ENCODE measurements at regions not wholly inside any gene's neighbourhood (a gene's known extent, or its start where the extent isn't known, plus 50 kb on each side); places are given as distances from the start of the nearest gene placed in this dataset.
A peak's percentile ranks its signal among the peaks of the same experiment; 100 is the strongest.

DNA sequence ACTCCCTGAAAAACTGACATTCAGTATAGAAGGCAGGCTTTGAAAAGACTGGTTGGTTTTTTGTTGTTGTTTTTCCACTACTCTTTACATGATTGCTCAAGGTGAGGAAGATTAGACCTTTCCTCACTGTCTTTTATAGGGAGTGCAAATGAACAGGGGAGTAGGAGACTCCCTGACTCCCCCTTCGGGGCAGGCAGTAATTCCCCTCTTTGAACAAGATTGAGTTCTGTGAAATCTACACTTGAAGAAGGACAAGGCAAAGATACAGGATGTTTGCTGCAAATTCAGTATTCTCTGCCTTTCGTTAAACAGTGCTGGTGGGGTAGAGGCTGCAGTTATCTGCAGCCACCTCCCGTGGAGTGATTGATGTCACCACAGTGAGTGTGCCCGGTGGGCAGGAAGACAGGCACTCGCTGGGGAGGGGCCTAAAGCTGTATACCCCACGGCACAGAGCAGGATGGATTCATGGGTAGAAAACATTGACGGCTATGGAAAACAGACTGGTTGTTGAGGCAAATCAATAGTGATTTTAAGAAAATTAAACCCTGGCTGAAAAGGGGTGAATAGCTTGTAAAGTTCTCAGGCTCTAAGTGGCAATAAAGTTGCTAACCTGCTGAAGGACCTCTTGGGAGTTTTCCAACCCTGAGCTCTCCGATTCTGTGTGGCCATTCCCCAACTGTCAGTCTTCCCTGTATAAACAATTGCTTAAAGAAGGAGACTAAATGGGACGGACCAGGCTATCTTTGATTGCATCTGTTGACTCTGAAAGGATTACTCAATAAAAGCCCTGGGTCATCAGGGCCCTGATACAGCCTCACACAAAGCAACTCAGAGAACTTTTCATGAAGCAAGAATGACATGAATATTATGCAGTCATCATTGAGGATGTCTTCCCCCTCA lies 308.3 kb downstream of the TBC1D4 start:
- no peaks in the 10 kb centered on the region for H3K9me3 ChIP-seq (ENCODE audit: low read depth)
- no peak overlapping the region for H3K4me3 Mint-ChIP-seq
- H4K20me1 ChIP-seq (ENCODE audit: low read depth), result no peaks in the 10 kb centered on the region
- TF ChIP-seq EZH2phosphoT487 (IDR thresholded peaks at IDR 0.05) (no peak), EZH2 (IDR thresholded peaks at IDR 0.05) (no peak)
- TF ChIP-seq, protein P1, sequence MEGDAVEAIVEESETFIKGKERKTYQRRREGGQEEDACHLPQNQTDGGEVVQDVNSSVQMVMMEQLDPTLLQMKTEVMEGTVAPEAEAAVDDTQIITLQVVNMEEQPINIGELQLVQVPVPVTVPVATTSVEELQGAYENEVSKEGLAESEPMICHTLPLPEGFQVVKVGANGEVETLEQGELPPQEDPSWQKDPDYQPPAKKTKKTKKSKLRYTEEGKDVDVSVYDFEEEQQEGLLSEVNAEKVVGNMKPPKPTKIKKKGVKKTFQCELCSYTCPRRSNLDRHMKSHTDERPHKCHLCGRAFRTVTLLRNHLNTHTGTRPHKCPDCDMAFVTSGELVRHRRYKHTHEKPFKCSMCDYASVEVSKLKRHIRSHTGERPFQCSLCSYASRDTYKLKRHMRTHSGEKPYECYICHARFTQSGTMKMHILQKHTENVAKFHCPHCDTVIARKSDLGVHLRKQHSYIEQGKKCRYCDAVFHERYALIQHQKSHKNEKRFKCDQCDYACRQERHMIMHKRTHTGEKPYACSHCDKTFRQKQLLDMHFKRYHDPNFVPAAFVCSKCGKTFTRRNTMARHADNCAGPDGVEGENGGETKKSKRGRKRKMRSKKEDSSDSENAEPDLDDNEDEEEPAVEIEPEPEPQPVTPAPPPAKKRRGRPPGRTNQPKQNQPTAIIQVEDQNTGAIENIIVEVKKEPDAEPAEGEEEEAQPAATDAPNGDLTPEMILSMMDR (IDR thresholded peaks at IDR 0.05), result no peak
- H3K36me3 ChIP-seq, result no peaks in the 10 kb centered on the region
- no peak overlapping the region for H2AFZ ChIP-seq (replicated peaks)
- peaks cover 8% of the 10 kb centered on the region for H3K36me3 Mint-ChIP-seq
- H3K4me1 ChIP-seq, result no peaks in the 10 kb centered on the region
- H3F3A ChIP-seq (ENCODE audit: low read depth), result no peaks in the 10 kb centered on the region
- no peak overlapping the region for H3K27ac ChIP-seq
- no peak for DNase-seq (ENCODE audit: low spot score)
- no peak overlapping the region for H3K4me3 ChIP-seq
- H3K9ac ChIP-seq, result no peak overlapping the region
- peak overlapping the region; percentile 27 for H3K27ac Mint-ChIP-seq
- peaks cover 23% of the 10 kb centered on the region for H3K4me1 Mint-ChIP-seq
- no peak overlapping the region for H3K4me2 ChIP-seq
- H3K79me2 ChIP-seq (ENCODE audit: low read depth), result no peaks in the 10 kb centered on the region
- peaks cover 37% of the 10 kb centered on the region for H3K9me3 Mint-ChIP-seq
- H3K27me3 ChIP-seq, result no peaks in the 10 kb centered on the region
- H3K27me3 Mint-ChIP-seq (ENCODE audit: insufficient read depth, low read depth), result no peaks in the 10 kb centered on the region

DNA sequence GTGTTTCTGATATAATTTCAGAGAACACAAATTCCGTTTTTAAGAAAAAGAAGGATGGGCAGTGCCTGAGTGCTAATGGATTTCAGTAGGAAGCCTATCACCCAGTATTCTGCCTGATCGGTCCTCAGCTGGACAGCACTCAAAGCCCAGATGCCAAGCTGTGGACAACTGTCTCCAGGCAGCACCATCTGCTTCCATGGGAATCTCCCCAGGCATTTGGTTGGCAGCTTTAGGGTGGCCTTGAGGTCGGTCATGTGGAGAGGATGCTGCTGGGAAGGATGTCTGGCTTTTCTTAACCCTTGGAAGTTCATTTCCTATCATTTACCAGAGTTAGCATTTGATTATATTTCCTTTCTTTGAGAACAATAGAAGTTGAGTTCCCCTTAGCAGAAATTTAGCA lies 311.7 kb downstream of the TBC1D4 start:
- Histone ChIP-seq H3F3A (ENCODE audit: low read depth) (no peaks in the 10 kb centered on the region), H2AFZ (replicated peaks) (no peak overlapping the region), H3K9ac (no peak overlapping the region), H3K4me2 (no peak overlapping the region), H3K4me3 (no peak overlapping the region), H3K79me2 (ENCODE audit: low read depth) (no peaks in the 10 kb centered on the region), H4K20me1 (ENCODE audit: low read depth) (no peaks in the 10 kb centered on the region), H3K27me3 (no peaks in the 10 kb centered on the region), H3K36me3 (no peaks in the 10 kb centered on the region), H3K4me1 (no peaks in the 10 kb centered on the region), H3K27ac (no peak overlapping the region), H3K9me3 (ENCODE audit: low read depth) (no peaks in the 10 kb centered on the region)
- DNase-seq (ENCODE audit: low spot score), result no peak
- H3K36me3 Mint-ChIP-seq, result peaks cover 16% of the 10 kb centered on the region
- no peaks in the 10 kb centered on the region for H3K27me3 Mint-ChIP-seq (ENCODE audit: insufficient read depth, low read depth)
- peak overlapping the region; percentile 57 for H3K27ac Mint-ChIP-seq
- H3K4me3 Mint-ChIP-seq, result no peak overlapping the region
- H3K9me3 Mint-ChIP-seq, result peaks cover 38% of the 10 kb centered on the region
- TF ChIP-seq EZH2phosphoT487 (IDR thresholded peaks at IDR 0.05) (no peak), EZH2 (IDR thresholded peaks at IDR 0.05) (no peak)
- TF ChIP-seq, protein P1 (IDR thresholded peaks at IDR 0.05), result no peak
- H3K4me1 Mint-ChIP-seq, result peaks cover 28% of the 10 kb centered on the region

GRCh38 chr13:75165543-75166230 lies 316.3 kb downstream of the TBC1D4 start:
- Histone ChIP-seq H3K79me2 (ENCODE audit: low read depth) (no peaks in the 10 kb centered on the region), H3K4me1 (peaks cover 23% of the 10 kb centered on the region), H3K9me3 (ENCODE audit: low read depth) (no peaks in the 10 kb centered on the region), H3K27me3 (no peaks in the 10 kb centered on the region), H3F3A (ENCODE audit: low read depth) (no peaks in the 10 kb centered on the region), H3K27ac (no peak overlapping the region), H3K4me2 (no peak overlapping the region), H3K36me3 (no peaks in the 10 kb centered on the region), H2AFZ (replicated peaks) (no peak overlapping the region), H4K20me1 (ENCODE audit: low read depth) (no peaks in the 10 kb centered on the region), H3K4me3 (no peak overlapping the region), H3K9ac (no peak overlapping the region)
- TF ChIP-seq, protein P1 (IDR thresholded peaks at IDR 0.05), result no peak
- TF ChIP-seq EZH2 (IDR thresholded peaks at IDR 0.05), result no peak
- no peak overlapping the region for H3K27ac Mint-ChIP-seq
- peaks cover 30% of the 10 kb centered on the region for H3K4me1 Mint-ChIP-seq
- no peaks in the 10 kb centered on the region for H3K27me3 Mint-ChIP-seq (ENCODE audit: insufficient read depth, low read depth)
- DNase-seq (ENCODE audit: low spot score), result no peak
- H3K4me3 Mint-ChIP-seq, result no peak overlapping the region
- peaks cover 15% of the 10 kb centered on the region for H3K36me3 Mint-ChIP-seq
- H3K9me3 Mint-ChIP-seq, result peaks cover 32% of the 10 kb centered on the region

All from neural progenitor cell (in vitro differentiated cells).